Lower lobe of right lung (tissue), 2 donors: ENCODE measurements at regions not wholly inside any gene's neighbourhood (a gene's known extent, or its start where the extent isn't known, plus 50 kb on each side); places are given as distances from the start of the nearest gene placed in this dataset.
"Not testable (repeated sequence)": the region's sequence is repeated elsewhere in the genome, so short reads cannot be mapped to it uniquely, and the experiment has no call there.

Experiments
- ATAC-seq, 2 donors: fragments of 200-7000 bp; cut with Tn5 transposase; one replicate each; pipeline ENCODE4 v1.9.1; 2020 to 2022; ENCODE audit warnings: mild to moderate bottlenecking in 2 of 2, moderate library complexity in 2 of 2
- DNase-seq: peaks from one replicate; pipeline ENCODE4 v3.0.0-alpha.2; 2020
- H3K27ac ChIP-seq: fragments of 200-600 bp; one replicate; pipeline ENCODE4 v1.8.0; 2022
- H3K27me3 ChIP-seq: fragments of 200-600 bp; one replicate; pipeline ENCODE4 v1.8.0; 2022; ENCODE audit warnings: low read depth
- H3K36me3 ChIP-seq: fragments of 200-600 bp; one replicate; pipeline ENCODE4 v1.8.0; 2022; ENCODE audit warnings: mild to moderate bottlenecking
- H3K4me1 ChIP-seq: fragments of 200-600 bp; one replicate; pipeline ENCODE4 v1.8.0; 2022
- H3K4me3 ChIP-seq: fragments of 200-600 bp; one replicate; pipeline ENCODE4 v1.8.0; 2022; ENCODE audit warnings: mild to moderate bottlenecking
- H3K9me3 ChIP-seq: fragments of 200-600 bp; one replicate; pipeline ENCODE4 v1.8.0; 2022
- intact Hi-C: fragments of 100-400 bp; cut with DNase I; formaldehyde crosslinking; loops from one replicate; pipeline ENCODE4 v1.11.0; 2022
- TF ChIP-seq, protein P1 (sequence below): fragments of 200-600 bp; IDR thresholded peaks from one replicate; pipeline ENCODE4 v1.8.0; 2022; ENCODE audit warnings: antibody characterized with exemption, mild to moderate bottlenecking
- donor health status: DM: no; HTN: yes; CAD: no; lungs with severe emphysema.

- DNase-seq (no peak), ATAC-seq (no peak)
- Histone ChIP-seq H3K27ac (no peak overlapping the region), H3K27me3 (no peaks in the 10 kb centered on the region), H3K4me3 (no peak overlapping the region), H3K36me3 (no peaks in the 10 kb centered on the region), H3K4me1 (peaks cover 4% of the 10 kb centered on the region), H3K9me3 (no peaks in the 10 kb centered on the region)
- intact Hi-C loops = no loop called here
- TF ChIP-seq, protein P1, sequence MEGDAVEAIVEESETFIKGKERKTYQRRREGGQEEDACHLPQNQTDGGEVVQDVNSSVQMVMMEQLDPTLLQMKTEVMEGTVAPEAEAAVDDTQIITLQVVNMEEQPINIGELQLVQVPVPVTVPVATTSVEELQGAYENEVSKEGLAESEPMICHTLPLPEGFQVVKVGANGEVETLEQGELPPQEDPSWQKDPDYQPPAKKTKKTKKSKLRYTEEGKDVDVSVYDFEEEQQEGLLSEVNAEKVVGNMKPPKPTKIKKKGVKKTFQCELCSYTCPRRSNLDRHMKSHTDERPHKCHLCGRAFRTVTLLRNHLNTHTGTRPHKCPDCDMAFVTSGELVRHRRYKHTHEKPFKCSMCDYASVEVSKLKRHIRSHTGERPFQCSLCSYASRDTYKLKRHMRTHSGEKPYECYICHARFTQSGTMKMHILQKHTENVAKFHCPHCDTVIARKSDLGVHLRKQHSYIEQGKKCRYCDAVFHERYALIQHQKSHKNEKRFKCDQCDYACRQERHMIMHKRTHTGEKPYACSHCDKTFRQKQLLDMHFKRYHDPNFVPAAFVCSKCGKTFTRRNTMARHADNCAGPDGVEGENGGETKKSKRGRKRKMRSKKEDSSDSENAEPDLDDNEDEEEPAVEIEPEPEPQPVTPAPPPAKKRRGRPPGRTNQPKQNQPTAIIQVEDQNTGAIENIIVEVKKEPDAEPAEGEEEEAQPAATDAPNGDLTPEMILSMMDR = no peak
These were observed 304.7 kb upstream of the SGK1 start for GRCh38 chr6:134622382-134623173.

GRCh38 chr6:134621858-134622257 lies 303.9 kb upstream of the SGK1 start:
- Histone ChIP-seq H3K27me3 (no peaks in the 10 kb centered on the region), H3K27ac (no peak overlapping the region), H3K9me3 (no peaks in the 10 kb centered on the region), H3K36me3 (no peaks in the 10 kb centered on the region), H3K4me3 (no peak overlapping the region), H3K4me1 (peaks cover 4% of the 10 kb centered on the region)
- intact Hi-C loops = no loop called here
- TF ChIP-seq, protein P1 = no peak
- peak; percentile 71 to 75 for ATAC-seq
- DNase-seq = no peak

- intact Hi-C loops = no loop called here
- peak; percentile 66 to 77 for ATAC-seq
These were observed 301.9 kb upstream of the SGK1 start for GRCh38 chr6:134619789-134620188.

DNA sequence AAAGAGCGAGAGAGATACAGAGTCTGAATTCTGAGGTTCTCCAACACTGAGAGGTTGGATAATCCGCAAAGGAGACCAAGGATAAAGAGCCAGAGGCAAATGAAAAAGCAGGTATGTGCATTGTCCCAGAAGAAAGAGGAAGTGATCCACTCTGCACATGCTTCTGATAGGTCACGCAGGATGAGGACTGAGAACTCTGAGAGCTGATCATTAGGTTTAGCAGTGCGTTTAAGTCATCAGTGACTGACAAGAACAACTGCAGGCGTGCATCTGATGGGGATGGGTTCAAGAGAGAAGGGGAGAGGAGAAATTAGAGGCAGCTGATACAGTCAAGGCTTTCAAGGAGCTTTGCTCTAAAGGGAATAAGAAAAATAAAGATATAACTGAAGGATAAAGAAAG lies 301.2 kb upstream of the SGK1 start:
- no peak overlapping the region for H3K4me3 ChIP-seq
- no peak for ATAC-seq

More at GRCh38 chr6:134619789-134620188, 301.9 kb upstream of the SGK1 start:
- Histone ChIP-seq H3K4me3 (no peak overlapping the region), H3K27ac (no peak overlapping the region), H3K9me3 (no peaks in the 10 kb centered on the region), H3K4me1 (peaks cover 4% of the 10 kb centered on the region), H3K36me3 (no peaks in the 10 kb centered on the region), H3K27me3 (no peaks in the 10 kb centered on the region)
- DNase-seq = no peak
- TF ChIP-seq, protein P1 = no peak

DNA sequence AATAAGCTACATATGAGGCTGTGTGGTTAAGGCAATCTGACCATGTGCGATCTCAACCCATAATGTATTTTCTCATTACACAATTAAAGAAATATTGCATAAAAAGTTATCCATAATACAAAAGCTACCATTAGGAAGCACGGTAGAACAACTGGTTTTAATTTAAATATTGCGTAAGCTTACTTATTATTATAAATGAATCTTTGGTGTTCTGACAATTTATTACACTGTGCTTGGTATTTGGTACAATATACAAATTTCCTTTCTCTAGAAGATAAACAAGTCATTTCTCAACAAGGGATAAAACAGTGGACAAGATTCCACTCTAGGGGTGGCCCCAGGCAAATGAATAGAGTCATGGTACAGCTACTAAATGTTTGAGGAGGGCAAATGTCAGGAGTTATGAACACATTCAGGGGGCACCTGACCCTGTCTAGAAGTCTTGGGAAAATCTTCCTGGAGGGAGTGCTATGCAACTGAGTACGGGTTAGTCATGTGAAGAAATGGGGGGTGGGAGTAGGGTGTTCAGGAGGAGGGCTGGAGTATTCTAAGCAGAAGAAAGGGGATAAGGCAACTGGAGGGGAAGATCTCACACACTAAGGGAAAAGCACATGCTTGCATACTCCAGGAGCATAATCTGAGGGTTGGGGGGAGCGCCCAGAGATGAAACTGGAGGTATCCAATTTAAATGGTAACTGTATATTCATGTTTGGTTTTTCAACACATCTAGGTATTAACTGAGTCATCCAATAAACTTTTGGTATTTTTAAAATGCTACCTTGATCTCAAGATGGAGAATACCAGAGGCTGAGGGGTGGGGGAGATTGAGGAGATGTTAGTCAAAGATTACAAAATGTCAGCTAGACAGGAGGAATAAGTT lies 296.9 kb upstream of the SGK1 start:
- DNase-seq (no peak), ATAC-seq (no peak)
- intact Hi-C loops = no loop called here
- Histone ChIP-seq H3K27ac (no peak overlapping the region), H3K27me3 (no peaks in the 10 kb centered on the region), H3K4me3 (no peak overlapping the region), H3K36me3 (no peaks in the 10 kb centered on the region), H3K4me1 (no peaks in the 10 kb centered on the region), H3K9me3 (no peaks in the 10 kb centered on the region)
- TF ChIP-seq, protein P1 = no peak

More for the DNA sequence above, 301.2 kb upstream of the SGK1 start:
- Histone ChIP-seq H3K4me1 (peaks cover 4% of the 10 kb centered on the region), H3K36me3 (no peaks in the 10 kb centered on the region), H3K9me3 (no peaks in the 10 kb centered on the region), H3K27ac (no peak overlapping the region), H3K27me3 (no peaks in the 10 kb centered on the region)
- TF ChIP-seq, protein P1 = no peak
- DNase-seq = no peak
- intact Hi-C loops = no loop called here

DNA sequence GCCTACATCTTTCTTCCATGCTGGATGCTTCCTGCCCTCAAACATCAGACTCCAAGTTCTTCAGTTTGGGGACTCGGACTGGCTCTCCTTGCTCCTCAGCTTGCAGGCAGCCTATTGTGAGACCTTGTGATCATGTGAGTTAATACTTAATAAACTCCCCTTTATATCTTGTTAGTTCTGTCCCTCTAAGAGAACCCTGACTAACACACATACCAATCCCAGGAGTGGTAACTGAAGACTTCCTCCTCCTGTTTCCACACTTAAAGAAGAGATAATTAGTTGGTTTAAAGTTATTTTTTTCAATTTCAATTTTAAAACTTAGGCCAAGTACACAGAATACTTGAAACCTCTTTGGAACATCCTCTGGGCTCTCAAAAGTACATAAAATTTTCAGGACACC lies 294.2 kb upstream of the SGK1 start:
- DNase-seq, H3K27me3 ChIP-seq, H3K36me3 ChIP-seq, H3K4me1 ChIP-seq, H3K4me3 ChIP-seq, H3K9me3 ChIP-seq, H3K27ac ChIP-seq, intact Hi-C loops, ATAC-seq: not testable (repeated sequence)
